GM12878 (cell line): ENCODE measurements at regions not wholly inside any gene's neighbourhood (a gene's known extent, or its start where the extent isn't known, plus 50 kb on each side); places are given as distances from the start of the nearest gene placed in this dataset.

Experiments
- ATAC-seq: fragments of 200-7000 bp; cut with Tn5 transposase; 3 replicates; pipeline ENCODE4 v1.9.1; 2020; ENCODE audit warnings: mild to moderate bottlenecking, moderate library complexity
- BruUV-seq: library from RNA; stranded (reverse); fragments of 400-500 nt; replicated peaks from 2 replicates; lab custom pipeline; 2021; lab: Mats Ljungman, UMichigan
- CTCF ChIA-PET: fragments of 300-600 bp; sonication (Branson Sonifier 250); formaldehyde crosslinking; extraction: SDS; loops from one replicate; lab custom pipeline; 2021; ENCODE audit warnings: inconsistent platforms; lab: Yijun Ruan, JAX
- POLR2A ChIA-PET: fragments of 350-600 bp; formaldehyde crosslinking; extraction: SDS; loops from one replicate; lab custom pipeline; 2021; ENCODE audit warnings: inconsistent platforms; lab: Charles Lee
- RAD21 ChIA-PET: fragments of 300-600 bp; sonication (Branson Sonifier 250); formaldehyde crosslinking; loops from one replicate; lab custom pipeline; 2023; ENCODE audit warnings: antibody characterized with exemption; ENCODE audit not compliant: unreplicated experiment; lab: Charles Lee
- SMC1A ChIA-PET: fragments of 300-600 bp; sonication (Branson Sonifier 250); formaldehyde crosslinking; loops from one replicate; lab custom pipeline; 2023; ENCODE audit not compliant: unreplicated experiment, uncharacterized antibody; lab: Charles Lee
- DNase-seq: peaks from one replicate; pipeline ENCODE4 v3.0.0-alpha.2; 2011; ENCODE audit warnings: low read depth, low spot score
- FAIRE-seq: peaks from 3 replicates; lab custom pipeline; 2011; peaks lifted over from hg19 to GRCh38; lab: Jason Lieb, UNC
- H2AFZ ChIP-seq: 2 replicates; pipeline ENCODE4 v1.6.0; 2011; ENCODE audit warnings: low read depth, low read length, control low read depth; ENCODE audit not compliant: control insufficient read depth
- H3K27ac ChIP-seq: 2 replicates; pipeline ENCODE4 v1.5.1; 2011; ENCODE audit warnings: control low read depth; ENCODE audit not compliant: control insufficient read depth, insufficient read depth
- H3K27me3 ChIP-seq, 2 experiments: replicated peaks in 1 of 2; 2 replicates each; pipeline versions ENCODE4 v1.6.0 to v1.6.1; 2011; ENCODE audit warnings: low read length in 1 of 2; ENCODE audit not compliant: control insufficient read depth in 2 of 2, insufficient read depth in 2 of 2
- H3K36me3 ChIP-seq, 2 experiments: 2 replicates each; pipeline ENCODE4 v1.5.1; 2011; ENCODE audit warnings: low read length in 1 of 2; ENCODE audit not compliant: control insufficient read depth in 2 of 2, insufficient read depth in 2 of 2
- H3K4me1 ChIP-seq: 2 replicates; pipeline ENCODE4 v1.6.1; 2011; ENCODE audit warnings: mild to moderate bottlenecking, low read length, moderate library complexity, mixed read lengths; ENCODE audit not compliant: control insufficient read depth, insufficient read depth
- H3K4me2 ChIP-seq: 2 replicates; pipeline ENCODE4 v1.6.0; 2011; ENCODE audit warnings: control low read depth; ENCODE audit not compliant: control insufficient read depth, insufficient read depth
- H3K4me3 ChIP-seq: fragments of 200-600 bp; sonication (generic); 2 replicates; pipeline ENCODE4 v1.5.1; 2016
- H3K79me2 ChIP-seq: 2 replicates; pipeline ENCODE4 v1.6.0; 2011; ENCODE audit warnings: low read length; ENCODE audit not compliant: control insufficient read depth, insufficient read depth
- H3K9ac ChIP-seq: 2 replicates; pipeline ENCODE4 v1.8.0; 2011; ENCODE audit warnings: low read length, control low read depth, mixed read lengths; ENCODE audit not compliant: control insufficient read depth, insufficient read depth
- H3K9me3 ChIP-seq: replicated peaks from 3 replicates; pipeline ENCODE4 v1.5.1; 2011; ENCODE audit warnings: mild to moderate bottlenecking, low read length; ENCODE audit not compliant: control insufficient read depth, insufficient read depth
- H4K20me1 ChIP-seq: 2 replicates; pipeline ENCODE4 v1.6.0; 2011; ENCODE audit not compliant: control insufficient read depth, insufficient read depth
- BACH1 ChIP-seq: fragments of 450-650 bp; IDR thresholded peaks from 2 replicates; pipeline ENCODE4 v1.6.1; 2017; ENCODE audit warnings: mild to moderate bottlenecking, borderline replicate concordance
- BRCA1 ChIP-seq: IDR thresholded peaks from 2 replicates; pipeline ENCODE4 v1.6.1; 2011; ENCODE audit warnings: low read depth, low read length, improper control_type of control experiment
- CHD4 ChIP-seq: fragments of 200-600 bp; sonication (generic); IDR thresholded peaks from 2 replicates; pipeline ENCODE4 v1.6.1; 2016; ENCODE audit warnings: mild to moderate bottlenecking
- ESRRA ChIP-seq: IDR thresholded peaks from 2 replicates; pipeline ENCODE4 v1.6.1; 2012; ENCODE audit warnings: mild to moderate bottlenecking, low read length, improper control_type of control experiment
- FOS ChIP-seq: IDR thresholded peaks from 3 replicates; pipeline ENCODE4 v1.6.1; 2011; ENCODE audit warnings: borderline replicate concordance; ENCODE audit not compliant: insufficient read length; ENCODE audit errors: extremely low read depth
- FOXM1 ChIP-seq: IDR thresholded peaks from 2 replicates; pipeline ENCODE4 v1.6.1; 2012; ENCODE audit warnings: low read depth, mild to moderate bottlenecking, inconsistent platforms, low read length, moderate library complexity
- IKZF1 ChIP-seq: fragments of 450-650 bp; conservative IDR thresholded peaks from 2 replicates; pipeline ENCODE4 v1.6.1; 2017; ENCODE audit warnings: antibody characterized with exemption, mild to moderate bottlenecking
- IKZF2 ChIP-seq, 2 experiments: fragments of 450-650 bp; IDR thresholded peaks; 2 replicates each; pipeline ENCODE4 v1.6.1; 2017; ENCODE audit warnings: mild to moderate bottlenecking in 2 of 2, moderate library complexity in 2 of 2
- MAX ChIP-seq: IDR thresholded peaks from 2 replicates; pipeline ENCODE4 v1.6.1; 2012; ENCODE audit warnings: low read depth, low read length, improper control_type of control experiment
- MXI1 ChIP-seq: fragments of 150-350 bp; IDR thresholded peaks from 2 replicates; pipeline ENCODE4 v1.6.1; 2011; ENCODE audit warnings: low read depth, mild to moderate bottlenecking, inconsistent platforms, low read length, improper control_type of control experiment
- NFXL1 ChIP-seq: fragments of 450-650 bp; IDR thresholded peaks from 2 replicates; pipeline ENCODE4 v1.6.1; 2017; ENCODE audit warnings: antibody characterized with exemption, mild to moderate bottlenecking, borderline replicate concordance
- NR2C2 ChIP-seq: IDR thresholded peaks from 2 replicates; pipeline ENCODE4 v1.6.1; 2011; ENCODE audit warnings: borderline replicate concordance, low read depth; ENCODE audit not compliant: control insufficient read depth, insufficient read length
- PAX5 ChIP-seq: IDR thresholded peaks from 2 replicates; pipeline ENCODE4 v1.6.1; 2011; ENCODE audit warnings: low read depth, low read length, borderline replicate concordance
- PML ChIP-seq: IDR thresholded peaks from 2 replicates; pipeline ENCODE4 v1.6.1; 2012; ENCODE audit warnings: low read length, inconsistent platforms
- POLR2A ChIP-seq: IDR thresholded peaks from 2 replicates; pipeline ENCODE4 v1.6.1; 2011; ENCODE audit warnings: low read depth, mild to moderate bottlenecking, low read length
- RELA ChIP-seq: fragments of 450-650 bp; IDR thresholded peaks from 2 replicates; pipeline ENCODE4 v1.8.0; 2014; ENCODE audit warnings: borderline replicate concordance; ENCODE audit not compliant: partially characterized antibody
- SMAD1 ChIP-seq: fragments of 450-650 bp; IDR thresholded peaks from 2 replicates; pipeline ENCODE4 v1.6.1; 2018; ENCODE audit warnings: mild to moderate bottlenecking, low read depth; ENCODE audit not compliant: partially characterized antibody
- SPI1 ChIP-seq: IDR thresholded peaks from 2 replicates; pipeline ENCODE4 v1.6.1; 2011; ENCODE audit warnings: low read depth, mild to moderate bottlenecking, low read length, moderate library complexity, borderline replicate concordance; ENCODE audit not compliant: insufficient read depth
- SUZ12 ChIP-seq: fragments of 200-600 bp; sonication (generic); IDR thresholded peaks from one replicate; pipeline ENCODE4 v1.6.1; 2018; ENCODE audit warnings: antibody characterized with exemption, mild to moderate bottlenecking; ENCODE audit not compliant: unreplicated experiment
- TCF12 ChIP-seq: IDR thresholded peaks from 2 replicates; pipeline ENCODE4 v1.6.1; 2011; ENCODE audit warnings: low read depth, mild to moderate bottlenecking, low read length
- TCF3 ChIP-seq: IDR thresholded peaks from 2 replicates; pipeline ENCODE4 v1.6.1; 2012; ENCODE audit warnings: low read depth, mild to moderate bottlenecking, low read length, borderline replicate concordance; ENCODE audit not compliant: insufficient read depth
- ZBED1 ChIP-seq: IDR thresholded peaks from 2 replicates; pipeline ENCODE4 v1.6.1; 2016; ENCODE audit warnings: borderline replicate concordance
- WGBS: methylation state at CpG from one replicate; pipeline ENCODE4 v1.1.6; 2016; ENCODE audit warnings: low lambda C conversion rate; ENCODE audit not compliant: insufficient replicate concordance, insufficient coverage; ENCODE audit errors: missing lambda C conversion rate; 5-methylcytosine and 5-hydroxymethylcytosine counted together
- in situ Hi-C: fragments of 300-500 bp; cut with MboI; formaldehyde crosslinking; loops from 9 replicates; pipeline ENCODE4 v1.14.3; 2018; ENCODE audit warnings: mixed read lengths
- intact Hi-C: fragments of 100-400 bp; cut with micrococcal nuclease; formaldehyde crosslinking; loops from one replicate; pipeline ENCODE4 v1.14.2; 2022; ENCODE audit not compliant: unreplicated experiment

- Histone ChIP-seq H3K4me3 (no peak overlapping the region), H3K36me3 (no peaks in the 10 kb centered on the region), H3K79me2 (no peaks in the 10 kb centered on the region), H3K4me2 (no peak overlapping the region), H3K27me3 (peaks cover 0 to 2% of the 10 kb centered on the region in 2 experiments; a peak in 1 of 4 replicates), H3K4me1 (no peaks in the 10 kb centered on the region), H4K20me1 (no peaks in the 10 kb centered on the region), H3K9ac (no peak overlapping the region), H2AFZ (no peak overlapping the region)
- ChIA-PET CTCF (no interaction called here), SMC1A (no interaction called here), RAD21 (no interaction called here)
- TF ChIP-seq FOXM1, result no peak
- TF ChIP-seq TCF3, result no peak
- TF ChIP-seq BACH1, result no peak
- no peak for TF ChIP-seq RELA
- TF ChIP-seq ESRRA, result no peak
- TF ChIP-seq NR2C2, result no peak
- TF ChIP-seq, all 136 proteins: peak for 0
- Histone ChIP-seq H3K27ac (no peak overlapping the region), H3K9me3 (no peaks in the 10 kb centered on the region)
- no TSS peak for BruUV-seq
- WGBS, result 29% methylated on average over 2 of the region's 2 CpGs
- intact Hi-C loops (no loop called here), in situ Hi-C loops (no loop called here)
- POLR2A ChIA-PET, result no interaction called here
- no peak for ATAC-seq
- no peak for FAIRE-seq
- no peak for DNase-seq
Observed at GRCh38 chr12:109652977-109653264, 60.7 kb upstream of the FAM222A start.

GRCh38 chr12:109653890-109654289, 59.7 kb upstream of the FAM222A start:
- no peak overlapping the region for H3K4me2 ChIP-seq
- DNase-seq (no peak), FAIRE-seq (no peak), ATAC-seq (no peak)
- SMC1A ChIA-PET, result no interaction called here
- no peak overlapping the region for H2AFZ ChIP-seq
- POLR2A ChIA-PET, result no interaction called here
- RAD21 ChIA-PET, result no interaction called here
- peaks cover 0 to 2% of the 10 kb centered on the region in 2 experiments; a peak in 1 of 4 replicates for H3K27me3 ChIP-seq
- H3K27ac ChIP-seq, result no peak overlapping the region
- H3K9me3 ChIP-seq, result no peaks in the 10 kb centered on the region
- no peaks in the 10 kb centered on the region for H3K36me3 ChIP-seq
- 37% methylated on average over 7 of the region's 7 CpGs for WGBS
- no peaks in the 10 kb centered on the region for H3K4me1 ChIP-seq
- in situ Hi-C loops, result no loop called here
- no peaks in the 10 kb centered on the region for H4K20me1 ChIP-seq
- H3K4me3 ChIP-seq, result no peak overlapping the region
- no peak overlapping the region for H3K9ac ChIP-seq
- BruUV-seq, result no TSS peak
- CTCF ChIA-PET, result no interaction called here
- intact Hi-C loops, result no loop called here
- H3K79me2 ChIP-seq, result no peaks in the 10 kb centered on the region
- no peak for TF ChIP-seq IKZF2 (IDR thresholded peaks at IDR 0.05)
- TF ChIP-seq FOS, result no peak
- no peak for TF ChIP-seq SPI1
- TF ChIP-seq BRCA1, result no peak
- TF ChIP-seq SUZ12, result no peak
- no peak for TF ChIP-seq MAX
- TF ChIP-seq PML, result no peak
- no peak for TF ChIP-seq MXI1
- no peak for TF ChIP-seq ZBED1
- TF ChIP-seq CHD4, result no peak
- no peak for TF ChIP-seq PAX5
- TF ChIP-seq POLR2A, result no peak
- no peak for TF ChIP-seq SMAD1
- TF ChIP-seq IKZF1, result no peak
- no peak for TF ChIP-seq TCF12
- TF ChIP-seq NFXL1, result no peak
